CD14-positive monocyte (primary cell): ENCODE measurements at regions not wholly inside any gene's neighbourhood (a gene's known extent, or its start where the extent isn't known, plus 50 kb on each side); places are given as distances from the start of the nearest gene placed in this dataset.

Experiments used
- DNase-seq, 3 donors: peaks; one replicate each; pipeline ENCODE4 v3.0.0-alpha.2; 2011 to 2022
- H2AFZ ChIP-seq: 2 replicates; pipeline ENCODE4 v1.6.0; 2012; ENCODE audit warnings: mild to moderate bottlenecking, low read depth, low read length, inconsistent platforms; ENCODE audit not compliant: insufficient read depth, poor library complexity, severe bottlenecking
- H3K27ac ChIP-seq, 2 donors: 1 replicate in 1 of 2; 2 replicates in 1 of 2; pipeline ENCODE4 v1.5.1; 2012 to 2013; ENCODE audit warnings: low read length in 2 of 2, control low read depth in 1 of 2, inconsistent platforms in 1 of 2, low read depth in 1 of 2, mild to moderate bottlenecking in 1 of 2
- H3K27me3 ChIP-seq, 2 donors: one replicate each; pipeline versions ENCODE4 v1.6.0 to v1.6.1; 2011 to 2013; ENCODE audit warnings: low read length in 2 of 2; ENCODE audit not compliant: control insufficient read depth in 2 of 2, insufficient read depth in 2 of 2
- H3K36me3 ChIP-seq, 2 donors: replicated peaks in 1 of 2; 1 replicate in 1 of 2; 2 replicates in 1 of 2; pipeline versions ENCODE4 v1.5.1 to v1.6.1; 2012 to 2013; ENCODE audit warnings: low read length in 2 of 2, control low read depth in 1 of 2, inconsistent platforms in 1 of 2, mild to moderate bottlenecking in 1 of 2; ENCODE audit not compliant: insufficient read depth in 2 of 2, control insufficient read depth in 1 of 2
- H3K4me1 ChIP-seq, 2 donors: 1 replicate in 1 of 2; 2 replicates in 1 of 2; pipeline versions ENCODE4 v1.5.1 to v1.6.1; 2012 to 2013; ENCODE audit warnings: low read length in 2 of 2, control low read depth in 1 of 2, inconsistent platforms in 1 of 2, mild to moderate bottlenecking in 1 of 2, moderate library complexity in 1 of 2; ENCODE audit not compliant: insufficient read depth in 2 of 2, control insufficient read depth in 1 of 2
- H3K4me2 ChIP-seq: replicated peaks from 2 replicates; pipeline ENCODE3; 2012; ENCODE audit warnings: low read length, moderate library complexity, mild to moderate bottlenecking; ENCODE audit not compliant: poor library complexity, severe bottlenecking; ENCODE audit errors: extremely low read depth
- H3K4me3 ChIP-seq, 3 experiments: fragments of 200-600 bp in 1 of 3; sonication (generic) in 1 of 3; replicated peaks in 1 of 3; 1 replicate in 2 of 3; 2 replicates in 1 of 3; pipeline ENCODE4 v1.5.1; 2011 to 2013; ENCODE audit warnings: low read length in 3 of 3, mild to moderate bottlenecking in 3 of 3, control low read depth in 2 of 3, low read depth in 2 of 3, inconsistent platforms in 1 of 3, moderate library complexity in 1 of 3
- H3K79me2 ChIP-seq: 2 replicates; pipeline ENCODE4 v1.6.0; 2012; ENCODE audit warnings: mild to moderate bottlenecking, control low read depth, inconsistent platforms, low read length, moderate library complexity; ENCODE audit not compliant: insufficient read depth
- H3K9ac ChIP-seq: 2 replicates; pipeline ENCODE4 v1.6.0; 2017; ENCODE audit warnings: low read length, mild to moderate bottlenecking; ENCODE audit not compliant: insufficient read depth, poor library complexity, severe bottlenecking
- H3K9me3 ChIP-seq, 2 donors: replicated peaks in 1 of 2; 1 replicate in 1 of 2; 2 replicates in 1 of 2; pipeline versions ENCODE4 v1.5.1 to v1.6.1; 2012 to 2013; ENCODE audit warnings: low read length in 2 of 2, control low read depth in 1 of 2; ENCODE audit not compliant: control insufficient read depth in 1 of 2, insufficient read depth in 1 of 2
- H4K20me1 ChIP-seq: 2 replicates; pipeline ENCODE4 v1.6.0; 2012; ENCODE audit warnings: mild to moderate bottlenecking, low read length, control low read depth, moderate library complexity; ENCODE audit not compliant: insufficient read depth
- H3K27ac Mint-ChIP-seq, 7 donors: one replicate each; pipeline ENCODE4 v1.8.0; 2020; ENCODE audit warnings: mild to moderate bottlenecking in 7 of 7, mixed read lengths in 7 of 7, moderate library complexity in 6 of 7, inconsistent platforms in 2 of 7
- H3K27me3 Mint-ChIP-seq, 3 donors: one replicate each; pipeline ENCODE4 v1.8.0; 2021 to 2022; ENCODE audit warnings: low read depth in 3 of 3, mild to moderate bottlenecking in 3 of 3, mixed read lengths in 3 of 3, moderate library complexity in 3 of 3, inconsistent platforms in 1 of 3
- H3K36me3 Mint-ChIP-seq, 2 donors: one replicate each; pipeline ENCODE4 v1.8.0; 2020; ENCODE audit warnings: mixed read lengths in 2 of 2, inconsistent platforms in 1 of 2, mild to moderate bottlenecking in 1 of 2
- H3K4me1 Mint-ChIP-seq: one replicate; pipeline ENCODE4 v1.8.0; 2020; ENCODE audit warnings: mild to moderate bottlenecking, mixed read lengths
- H3K4me3 Mint-ChIP-seq, 2 donors: one replicate each; pipeline ENCODE4 v1.8.0; 2020; ENCODE audit warnings: mild to moderate bottlenecking in 2 of 2, mixed read lengths in 2 of 2, moderate library complexity in 1 of 2
- H3K9me3 Mint-ChIP-seq, 7 donors: one replicate each; pipeline ENCODE4 v1.8.0; 2020 to 2022; ENCODE audit warnings: mixed read lengths in 7 of 7, mild to moderate bottlenecking in 6 of 7, moderate library complexity in 6 of 7, inconsistent platforms in 2 of 7
- WGBS: methylation state at CpG from one replicate; pipeline ENCODE4 v1.1.5; 2013; ENCODE audit warnings: missing lambda C conversion rate; ENCODE audit not compliant: insufficient coverage; 5-methylcytosine and 5-hydroxymethylcytosine counted together
- intact Hi-C, 2 donors: fragments of 100-400 bp; cut with micrococcal nuclease; formaldehyde crosslinking; loops; one replicate each; pipeline versions ENCODE4 v1.15.0 to v1.15.1; 2023
- TF ChIP-seq, protein P1 (sequence below): fragments of 200-600 bp; IDR thresholded peaks from one replicate; pipeline ENCODE4 v1.8.0; 2022; ENCODE audit warnings: antibody characterized with exemption, mild to moderate bottlenecking

- DNase-seq: no peak
- WGBS: 93% methylated on average over 17 of the region's 22 CpGs
- Mint-ChIP-seq H3K9me3 (peaks cover 0 to 5% (median 3%) of the 10 kb centered on the region in 7 donors), H3K36me3 (no peaks in the 10 kb centered on the region), H3K27me3 (no peaks in the 10 kb centered on the region), H3K4me1 (no peaks in the 10 kb centered on the region), H3K27ac (peak overlapping the region in 1 of 7 donors; percentile 69), H3K4me3 (no peak overlapping the region)
- Histone ChIP-seq H3K9ac (no peak overlapping the region), H3K4me2 (no peak overlapping the region), H3K36me3 (no peaks in the 10 kb centered on the region), H3K4me3 (no peak overlapping the region), H3K4me1 (no peaks in the 10 kb centered on the region), H3K79me2 (no peaks in the 10 kb centered on the region), H3K27ac (no peak overlapping the region), H4K20me1 (no peaks in the 10 kb centered on the region), H2AFZ (no peak overlapping the region), H3K9me3 (no peaks in the 10 kb centered on the region), H3K27me3 (no peaks in the 10 kb centered on the region)
- intact Hi-C loops: no loop called here
- TF ChIP-seq, protein P1, sequence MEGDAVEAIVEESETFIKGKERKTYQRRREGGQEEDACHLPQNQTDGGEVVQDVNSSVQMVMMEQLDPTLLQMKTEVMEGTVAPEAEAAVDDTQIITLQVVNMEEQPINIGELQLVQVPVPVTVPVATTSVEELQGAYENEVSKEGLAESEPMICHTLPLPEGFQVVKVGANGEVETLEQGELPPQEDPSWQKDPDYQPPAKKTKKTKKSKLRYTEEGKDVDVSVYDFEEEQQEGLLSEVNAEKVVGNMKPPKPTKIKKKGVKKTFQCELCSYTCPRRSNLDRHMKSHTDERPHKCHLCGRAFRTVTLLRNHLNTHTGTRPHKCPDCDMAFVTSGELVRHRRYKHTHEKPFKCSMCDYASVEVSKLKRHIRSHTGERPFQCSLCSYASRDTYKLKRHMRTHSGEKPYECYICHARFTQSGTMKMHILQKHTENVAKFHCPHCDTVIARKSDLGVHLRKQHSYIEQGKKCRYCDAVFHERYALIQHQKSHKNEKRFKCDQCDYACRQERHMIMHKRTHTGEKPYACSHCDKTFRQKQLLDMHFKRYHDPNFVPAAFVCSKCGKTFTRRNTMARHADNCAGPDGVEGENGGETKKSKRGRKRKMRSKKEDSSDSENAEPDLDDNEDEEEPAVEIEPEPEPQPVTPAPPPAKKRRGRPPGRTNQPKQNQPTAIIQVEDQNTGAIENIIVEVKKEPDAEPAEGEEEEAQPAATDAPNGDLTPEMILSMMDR: no peak
Observed at GRCh38 chr1:195948123-195948895, 659.9 kb downstream of the KCNT2 start.

- no peaks in the 10 kb centered on the region for H3K9me3 ChIP-seq
- no peaks in the 10 kb centered on the region for H3K27me3 Mint-ChIP-seq
- no peak overlapping the region for H3K4me3 ChIP-seq
- no peak overlapping the region for H3K4me2 ChIP-seq
- TF ChIP-seq, protein P1: no peak
- H3K27ac ChIP-seq: no peak overlapping the region
- no peak overlapping the region for H3K27ac Mint-ChIP-seq
- H3K4me3 Mint-ChIP-seq: no peak overlapping the region
- no peaks in the 10 kb centered on the region for H3K27me3 ChIP-seq
- intact Hi-C loops: no loop called here
- no peaks in the 10 kb centered on the region for H3K79me2 ChIP-seq
- DNase-seq: no peak
- H3K36me3 ChIP-seq: no peaks in the 10 kb centered on the region
- no CpG with 5 or more reads among the region's 4 CpGs for WGBS
- H3K36me3 Mint-ChIP-seq: no peaks in the 10 kb centered on the region
- no peaks in the 10 kb centered on the region for H3K4me1 Mint-ChIP-seq
- H4K20me1 ChIP-seq: no peaks in the 10 kb centered on the region
- no peaks in the 10 kb centered on the region for H3K4me1 ChIP-seq
- H2AFZ ChIP-seq: no peak overlapping the region
- H3K9me3 Mint-ChIP-seq: peaks cover 0 to 5% (median 0%) of the 10 kb centered on the region in 7 donors
- no peak overlapping the region for H3K9ac ChIP-seq
Observed at GRCh38 chr1:195946500-195946899, 661.7 kb downstream of the KCNT2 start.
